ENCODE measurements at regions not wholly inside any gene's neighbourhood (a gene's known extent, or its start where the extent isn't known, plus 50 kb on each side); places are given as distances from the start of the nearest gene placed in this dataset.

- DNase-seq: no peak
Measured at GRCh38 chr2:144211065-144211464, 308.9 kb downstream of the ZEB2 start.

GRCh38 chr2:144210076-144210475 lies 309.8 kb downstream of the ZEB2 start:
- no peak for DNase-seq

GRCh38 chr2:144208924-144209323 lies 311.0 kb downstream of the ZEB2 start:
- DNase-seq: no peak

GRCh38 chr2:144206019-144206418 lies 313.9 kb downstream of the ZEB2 start:
- DNase-seq: no peak

- no peak for DNase-seq
Measured at GRCh38 chr2:144201868-144202468, 318.0 kb downstream of the ZEB2 start.

- no peak for DNase-seq
Measured at GRCh38 chr2:144201126-144201525, 318.8 kb downstream of the ZEB2 start.

- DNase-seq: peak; percentile 79
Measured at GRCh38 chr2:144198116-144198515, 321.8 kb downstream of the ZEB2 start.

GRCh38 chr2:144194326-144195071 lies 325.4 kb downstream of the ZEB2 start:
- no peak for DNase-seq

- DNase-seq: peak; percentile 33
Measured at GRCh38 chr2:144190908-144191605, 328.9 kb downstream of the ZEB2 start.

GRCh38 chr2:144183727-144184126 lies 336.2 kb downstream of the ZEB2 start:
- peak; percentile 69 for DNase-seq

- no peak for DNase-seq
Measured at GRCh38 chr2:144181001-144181400, 338.9 kb downstream of the ZEB2 start.

- no peak for DNase-seq
Measured at GRCh38 chr2:144180131-144180530, 339.8 kb downstream of the ZEB2 start.

- DNase-seq: no peak
Measured at GRCh38 chr2:144170179-144170578, 349.7 kb downstream of the ZEB2 start.

GRCh38 chr2:144166743-144167142 lies 353.2 kb downstream of the ZEB2 start:
- DNase-seq: no peak

GRCh38 chr2:144165599-144166250 lies 354.2 kb downstream of the ZEB2 start:
- DNase-seq: no peak

GRCh38 chr2:144163592-144163991 lies 356.3 kb downstream of the ZEB2 start:
- no peak for DNase-seq

- peak; percentile 62 for DNase-seq
Measured at GRCh38 chr2:144162652-144163051, 357.3 kb downstream of the ZEB2 start.

GRCh38 chr2:144161061-144161460 lies 358.9 kb downstream of the ZEB2 start:
- no peak for DNase-seq

GRCh38 chr2:144159240-144159639 lies 360.7 kb downstream of the ZEB2 start:
- peak; percentile 38 for DNase-seq

GRCh38 chr2:144158096-144158495 lies 361.8 kb downstream of the ZEB2 start:
- DNase-seq: no peak

GRCh38 chr2:144156736-144157640 lies 362.9 kb downstream of the ZEB2 start:
- peak; percentile 34 for DNase-seq

- no peak for DNase-seq
Measured at GRCh38 chr2:144154205-144154604, 365.7 kb downstream of the ZEB2 start.
